Adrenal gland (tissue), 9 donors: ENCODE measurements at regions not wholly inside any gene's neighbourhood (a gene's known extent, or its start where the extent isn't known, plus 50 kb on each side); places are given as distances from the start of the nearest gene placed in this dataset.

Experiments
- DNase-seq, 7 donors: peaks; one replicate each; pipeline ENCODE4 v3.0.0-alpha.2; 2019 to 2020
- H3K27ac ChIP-seq, 5 donors: fragments of 200-600 bp; sonication (generic) in 4 of 5; 1 replicate in 3 of 5; 2 replicates in 2 of 5; pipeline versions ENCODE4 v1.5.1 to v1.8.0; 2016 to 2020; ENCODE audit warnings: mild to moderate bottlenecking in 1 of 5
- H3K27me3 ChIP-seq: fragments of 200-600 bp; 2 replicates; pipeline ENCODE4 v1.8.0; 2021
- H3K36me3 ChIP-seq, 2 donors: fragments of 200-600 bp; replicated peaks in 1 of 2; 1 replicate in 1 of 2; 2 replicates in 1 of 2; pipeline versions ENCODE4 v1.5.1 to v1.8.0; 2018 to 2022
- H3K4me1 ChIP-seq, 2 donors: fragments of 200-600 bp; replicated peaks in 1 of 2; 1 replicate in 1 of 2; 2 replicates in 1 of 2; pipeline versions ENCODE4 v1.5.1 to v1.8.0; 2018 to 2021
- H3K4me3 ChIP-seq, 4 donors: fragments of 200-600 bp; sonication (generic) in 3 of 4; one replicate each; pipeline ENCODE4 v1.5.1; 2016 to 2018
- H3K9me3 ChIP-seq, 3 donors: fragments of 200-600 bp; sonication (generic) in 1 of 3; replicated peaks in 1 of 3; 1 replicate in 2 of 3; 2 replicates in 1 of 3; pipeline versions ENCODE4 v1.5.1 to v1.8.0; 2016 to 2021
- POLR2A ChIP-seq, 2 donors: fragments of 450-650 bp; IDR thresholded peaks; one replicate each; pipeline ENCODE4 v1.6.1; 2017; ENCODE audit warnings: antibody characterized with exemption in 2 of 2, mild to moderate bottlenecking in 2 of 2, moderate library complexity in 1 of 2
- WGBS, 4 donors: extraction: QIAGEN DNeasy Blood & Tissue Kit in 2 of 4; methylation state at CpG; one replicate each; pipeline versions ENCODE4 v1.1.5 to v1.1.7; 2013 to 2017; 5-methylcytosine and 5-hydroxymethylcytosine counted together
- intact Hi-C, 2 donors: fragments of 100-400 bp; cut with DNase I; formaldehyde crosslinking; loops; one replicate each; pipeline versions ENCODE4 v1.14.1 to v1.15.0; 2022 to 2023
- TF ChIP-seq, protein P1 (sequence below), 6 experiments: fragments of 450-650 bp in 4 of 6; fragments of 200-600 bp in 2 of 6; sonication (generic) in 1 of 6; IDR thresholded peaks; 1 replicate in 5 of 6; 2 replicates in 1 of 6; pipeline versions ENCODE4 v1.5.1 to v1.8.0; 2016 to 2021; ENCODE audit warnings: antibody characterized with exemption in 6 of 6, mild to moderate bottlenecking in 2 of 6, moderate library complexity in 1 of 6
- donor health status: healthy with polysubstance abuse.
- donor health status: Bipolar disorder and iron deficiency.
- donor health status: DM: yes; HTN: yes; CAD: no.
- donor health status: DM: no; HTN: no; CAD: no.
- donor health status: DM: no; HTN: no; CAD: no.

- no peak for TF ChIP-seq POLR2A (IDR thresholded peaks at IDR 0.05)
- TF ChIP-seq, protein P1, sequence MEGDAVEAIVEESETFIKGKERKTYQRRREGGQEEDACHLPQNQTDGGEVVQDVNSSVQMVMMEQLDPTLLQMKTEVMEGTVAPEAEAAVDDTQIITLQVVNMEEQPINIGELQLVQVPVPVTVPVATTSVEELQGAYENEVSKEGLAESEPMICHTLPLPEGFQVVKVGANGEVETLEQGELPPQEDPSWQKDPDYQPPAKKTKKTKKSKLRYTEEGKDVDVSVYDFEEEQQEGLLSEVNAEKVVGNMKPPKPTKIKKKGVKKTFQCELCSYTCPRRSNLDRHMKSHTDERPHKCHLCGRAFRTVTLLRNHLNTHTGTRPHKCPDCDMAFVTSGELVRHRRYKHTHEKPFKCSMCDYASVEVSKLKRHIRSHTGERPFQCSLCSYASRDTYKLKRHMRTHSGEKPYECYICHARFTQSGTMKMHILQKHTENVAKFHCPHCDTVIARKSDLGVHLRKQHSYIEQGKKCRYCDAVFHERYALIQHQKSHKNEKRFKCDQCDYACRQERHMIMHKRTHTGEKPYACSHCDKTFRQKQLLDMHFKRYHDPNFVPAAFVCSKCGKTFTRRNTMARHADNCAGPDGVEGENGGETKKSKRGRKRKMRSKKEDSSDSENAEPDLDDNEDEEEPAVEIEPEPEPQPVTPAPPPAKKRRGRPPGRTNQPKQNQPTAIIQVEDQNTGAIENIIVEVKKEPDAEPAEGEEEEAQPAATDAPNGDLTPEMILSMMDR (IDR thresholded peaks at IDR 0.05): peak in 5 of 6 experiments; percentile 16 to 43 (median 26)
- DNase-seq: no peak
- H3K27me3 ChIP-seq: no peaks in the 10 kb centered on the region
- H3K4me3 ChIP-seq: no peak overlapping the region
- intact Hi-C loops: loop anchor here in 1 of 2 donors (10.0 kb wide), 1 partner anchor 177 kb away; no protein-coding TSS in a partner anchor
- H3K4me1 ChIP-seq: no peaks in the 10 kb centered on the region
- no peak overlapping the region for H3K27ac ChIP-seq
- H3K36me3 ChIP-seq: no peaks in the 10 kb centered on the region
- 36 to 46% (median 41%) methylated on average over 2 of the region's 2 CpGs for WGBS, 4 donors
- H3K9me3 ChIP-seq: no peaks in the 10 kb centered on the region
Observed at GRCh38 chr6:76697585-76697984, 625.1 kb upstream of the IMPG1 start.

- intact Hi-C loops: loop anchor here in 1 of 2 donors (10.0 kb wide), 1 partner anchor 180 kb away; no protein-coding TSS in a partner anchor
- TF ChIP-seq, protein P1 (IDR thresholded peaks at IDR 0.05): no peak
- TF ChIP-seq POLR2A (IDR thresholded peaks at IDR 0.05): no peak
Observed at GRCh38 chr6:76694795-76695194, 622.3 kb upstream of the IMPG1 start.

DNA sequence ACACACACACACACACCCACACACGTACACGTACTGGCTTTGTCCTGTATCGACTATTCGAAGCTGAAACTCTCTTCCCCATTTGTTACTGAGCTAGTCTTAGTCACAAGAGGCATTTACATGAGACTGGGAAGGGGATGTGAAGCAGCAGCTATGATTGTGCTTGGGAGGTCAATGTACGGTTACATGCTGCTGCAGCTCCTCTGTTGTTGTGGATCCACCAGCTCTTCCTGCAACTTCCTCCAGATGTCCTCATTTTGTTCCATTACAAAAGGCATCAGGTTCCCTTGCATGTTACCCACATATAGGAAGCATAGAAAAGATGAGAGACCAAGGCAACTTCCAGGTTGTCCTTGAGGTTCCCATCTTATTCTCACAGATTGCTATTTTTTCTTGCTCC, 612.4 kb upstream of the IMPG1 start:
- 84 to 90% (median 86%) methylated on average over 5 of the region's 5 CpGs for WGBS, 4 donors
- Histone ChIP-seq H3K4me3 (no peak overlapping the region), H3K27me3 (no peaks in the 10 kb centered on the region), H3K9me3 (no peaks in the 10 kb centered on the region), H3K27ac (no peak overlapping the region), H3K4me1 (no peaks in the 10 kb centered on the region), H3K36me3 (no peaks in the 10 kb centered on the region)
- intact Hi-C loops: loop anchor here in 1 of 2 donors (5.0 kb wide), 1 partner anchor 772 kb away; no protein-coding TSS in a partner anchor
- TF ChIP-seq, protein P1 (IDR thresholded peaks at IDR 0.05): no peak
- no peak for TF ChIP-seq POLR2A (IDR thresholded peaks at IDR 0.05)
- DNase-seq: no peak

More at GRCh38 chr6:76694795-76695194, 622.3 kb upstream of the IMPG1 start:
- no peaks in the 10 kb centered on the region for H3K9me3 ChIP-seq
- no peaks in the 10 kb centered on the region for H3K27me3 ChIP-seq
- no peaks in the 10 kb centered on the region for H3K36me3 ChIP-seq
- WGBS, 4 donors: 89 to 93% (median 91%) methylated on average over 1 of the region's 1 CpG
- H3K27ac ChIP-seq: no peak overlapping the region
- H3K4me1 ChIP-seq: no peaks in the 10 kb centered on the region
- H3K4me3 ChIP-seq: no peak overlapping the region
- no peak for DNase-seq

DNA sequence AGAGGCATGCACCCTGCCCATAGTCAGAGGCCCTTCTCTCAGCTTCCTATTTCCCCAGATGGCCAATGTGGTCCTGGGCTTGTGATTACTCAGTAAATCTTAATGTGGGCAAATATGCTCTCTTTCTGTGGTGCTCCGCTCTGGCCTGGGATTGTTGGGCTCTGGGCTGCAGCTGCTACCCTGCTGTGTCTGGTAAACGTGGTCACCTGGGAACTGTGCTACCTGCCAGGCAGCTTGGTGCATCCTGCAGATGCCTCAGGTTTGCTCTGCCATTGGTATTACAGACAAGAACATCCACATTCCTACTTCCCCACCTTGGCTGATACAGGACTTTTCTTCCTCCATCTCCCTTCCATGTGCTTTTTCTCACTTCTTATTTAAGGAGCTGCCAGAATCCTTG, 611.5 kb upstream of the IMPG1 start:
- WGBS, 4 donors: 73 to 84% (median 77%) methylated on average over 2 of the region's 2 CpGs
- Histone ChIP-seq H3K4me1 (no peaks in the 10 kb centered on the region), H3K4me3 (no peak overlapping the region), H3K9me3 (no peaks in the 10 kb centered on the region), H3K27ac (no peak overlapping the region), H3K27me3 (no peaks in the 10 kb centered on the region), H3K36me3 (no peaks in the 10 kb centered on the region)
- intact Hi-C loops: loop anchor here in 1 of 2 donors (5.0 kb wide), 1 partner anchor 773 kb away; no protein-coding TSS in a partner anchor
- no peak for TF ChIP-seq POLR2A (IDR thresholded peaks at IDR 0.05)
- TF ChIP-seq, protein P1 (IDR thresholded peaks at IDR 0.05): no peak
- DNase-seq: no peak
